ENCODE measurements at regions not wholly inside any gene's neighbourhood (a gene's known extent, or its start where the extent isn't known, plus 50 kb on each side); places are given as distances from the start of the nearest gene placed in this dataset.

GRCh38 chrX:53743244-53743643 is 56.7 kb upstream of the HUWE1 start:
- no peak for TF ChIP-seq CTCF (conservative IDR thresholded peaks at IDR 0.05)
- no peak overlapping the region for H3K4me3 Mint-ChIP-seq
- H3K27ac Mint-ChIP-seq (ENCODE audit: unreplicated experiment): no peak overlapping the region
- H3K36me3 Mint-ChIP-seq (ENCODE audit: low read depth): no peaks in the 10 kb centered on the region
- peaks cover 3% of the 10 kb centered on the region for H3K9me3 Mint-ChIP-seq
- H3K4me1 Mint-ChIP-seq: no peaks in the 10 kb centered on the region
- DNase-seq (ENCODE audit: low read depth, low spot score): no peak
- no peaks in the 10 kb centered on the region for H3K27me3 Mint-ChIP-seq (ENCODE audit: low read depth)

GRCh38 chrX:53738370-53738906 is 51.9 kb upstream of the HUWE1 start:
- Mint-ChIP-seq H3K27me3 (ENCODE audit: low read depth) (no peaks in the 10 kb centered on the region), H3K27ac (ENCODE audit: unreplicated experiment) (no peak overlapping the region), H3K4me3 (no peak overlapping the region), H3K9me3 (peaks cover 10% of the 10 kb centered on the region), H3K36me3 (ENCODE audit: low read depth) (no peaks in the 10 kb centered on the region), H3K4me1 (no peaks in the 10 kb centered on the region)
- DNase-seq (ENCODE audit: low read depth, low spot score): no peak
- TF ChIP-seq CTCF (conservative IDR thresholded peaks at IDR 0.05): no peak

All from neural crest cell (in vitro differentiated cells).